GM13977 (cell line): ENCODE measurements at regions not wholly inside any gene's neighbourhood (a gene's known extent, or its start where the extent isn't known, plus 50 kb on each side); places are given as distances from the start of the nearest gene placed in this dataset.
"Not testable (repeated sequence)": the region's sequence is repeated elsewhere in the genome, so short reads cannot be mapped to it uniquely, and the experiment has no call there.

ENCODE experiments used
- DNase-seq: peaks from one replicate; pipeline ENCODE4 v3.0.0; 2012; ENCODE audit warnings: low spot score
- CTCF ChIP-seq: IDR thresholded peaks from 2 replicates; pipeline ENCODE4 v1.5.1; 2012; ENCODE audit warnings: mild to moderate bottlenecking, control low read depth; ENCODE audit not compliant: insufficient read depth; ENCODE audit errors: extremely low read depth, missing control alignments
- in situ Hi-C: fragments of 300-500 bp; cut with MboI; formaldehyde crosslinking; loops from one replicate; pipeline ENCODE4 v1.12.0; 2022; ENCODE audit warnings: low sequenced_read_pairs, low pct_unique_long_range_greater_than_20kb, mixed read lengths, inconsistent platforms; ENCODE audit not compliant: unreplicated experiment

- in situ Hi-C loops: no loop called here
- no peak for TF ChIP-seq CTCF
- no peak for DNase-seq
Measured at GRCh38 chr5:117615226-117615625, 1040.6 kb upstream of the SEMA6A start.

- DNase-seq: no peak
- in situ Hi-C loops: no loop called here
- no peak for TF ChIP-seq CTCF
Measured at GRCh38 chr5:117614408-117614807, 1039.8 kb upstream of the SEMA6A start.

- TF ChIP-seq CTCF: no peak
- no peak for DNase-seq
- in situ Hi-C loops: no loop called here
Measured at GRCh38 chr5:117604845-117605244, 1030.2 kb upstream of the SEMA6A start.

GRCh38 chr5:117599811-117600210, 1025.2 kb upstream of the SEMA6A start:
- DNase-seq, in situ Hi-C loops: not testable (repeated sequence)

- TF ChIP-seq CTCF: no peak
- in situ Hi-C loops: no loop called here
- no peak for DNase-seq
Measured at GRCh38 chr5:117594166-117594565, 1019.5 kb upstream of the SEMA6A start.

- peak; percentile 15 for DNase-seq
- in situ Hi-C loops: no loop called here
- TF ChIP-seq CTCF: peak; percentile 52
Measured at GRCh38 chr5:117590944-117591343, 1016.3 kb upstream of the SEMA6A start.

- in situ Hi-C loops: no loop called here
- TF ChIP-seq CTCF: no peak
- no peak for DNase-seq
Measured at GRCh38 chr5:117588611-117589010, 1014.0 kb upstream of the SEMA6A start.
